Natural killer cell treated with Interleukin-12 subunit alpha and Interleukin-12 subunit beta and Interleukin-15 and Interleukin-18, amount 100 ng/mL, for 72 hours (primary cell): ENCODE measurements at regions not wholly inside any gene's neighbourhood (a gene's known extent, or its start where the extent isn't known, plus 50 kb on each side); places are given as distances from the start of the nearest gene placed in this dataset.

Experiments used
- ATAC-seq, 2 donors: fragments of 150-1000 bp; cut with Tn5 transposase in 1 of 2; sonication (Bioruptor Pico), chemical (Tn5 transposase) in 1 of 2; 2 replicates each; pipeline ENCODE4 v1.10.0; 2021
- DNase-seq: peaks from one replicate; pipeline ENCODE4 v3.0.0; 2022; ENCODE audit warnings: low spot score
- H3K27ac Mint-ChIP-seq, 2 donors: 1 replicate in 1 of 2; 2 replicates in 1 of 2; pipeline ENCODE4 v1.8.0; 2022; ENCODE audit warnings: mixed read lengths in 2 of 2, mild to moderate bottlenecking in 1 of 2, moderate library complexity in 1 of 2
- H3K27me3 Mint-ChIP-seq, 2 donors: 1 replicate in 1 of 2; 2 replicates in 1 of 2; pipeline ENCODE4 v1.8.0; 2022; ENCODE audit warnings: mixed read lengths in 2 of 2
- H3K36me3 Mint-ChIP-seq: one replicate; pipeline ENCODE4 v1.8.0; 2022; ENCODE audit warnings: mixed read lengths
- H3K4me1 Mint-ChIP-seq, 2 donors: 1 replicate in 1 of 2; 2 replicates in 1 of 2; pipeline ENCODE4 v1.8.0; 2022; ENCODE audit warnings: low read depth in 2 of 2, mixed read lengths in 2 of 2, mild to moderate bottlenecking in 1 of 2
- H3K4me3 Mint-ChIP-seq: one replicate; pipeline ENCODE4 v1.8.0; 2022; ENCODE audit warnings: mixed read lengths
- H3K9me3 Mint-ChIP-seq: 2 replicates; pipeline ENCODE4 v1.8.0; 2022; ENCODE audit warnings: mixed read lengths

DNA sequence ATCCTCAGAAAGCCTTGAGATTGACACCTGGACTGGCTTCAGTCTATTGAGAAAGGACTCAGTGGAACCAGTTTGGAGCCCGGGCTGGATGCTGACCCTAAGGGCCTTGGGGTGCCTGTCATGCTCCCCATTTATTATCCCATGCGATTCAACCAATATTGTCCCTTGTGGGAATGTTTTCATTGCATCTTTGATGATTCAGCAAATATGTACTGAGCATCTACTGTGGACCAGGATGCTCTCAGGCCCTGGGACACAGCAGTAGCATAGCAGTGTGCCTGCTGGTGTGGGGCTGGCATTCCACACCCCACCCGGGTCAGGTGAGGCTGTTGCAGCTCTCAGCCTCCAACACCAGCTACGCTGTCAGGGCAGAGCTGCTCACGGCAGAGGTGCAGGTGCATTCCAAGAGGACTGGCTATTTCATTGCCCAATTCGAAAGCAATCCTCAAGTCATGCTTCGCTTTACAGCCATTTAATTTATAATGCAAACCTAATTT lies 586.0 kb downstream of the TCERG1L start:
- Mint-ChIP-seq H3K9me3 (no peaks in the 10 kb centered on the region), H3K36me3 (no peaks in the 10 kb centered on the region), H3K4me3 (no peak overlapping the region), H3K4me1 (no peaks in the 10 kb centered on the region), H3K27me3 (peaks cover 0 to 10% of the 10 kb centered on the region in 2 donors), H3K27ac (no peak overlapping the region)
- ATAC-seq: no peak
- DNase-seq: no peak

DNA sequence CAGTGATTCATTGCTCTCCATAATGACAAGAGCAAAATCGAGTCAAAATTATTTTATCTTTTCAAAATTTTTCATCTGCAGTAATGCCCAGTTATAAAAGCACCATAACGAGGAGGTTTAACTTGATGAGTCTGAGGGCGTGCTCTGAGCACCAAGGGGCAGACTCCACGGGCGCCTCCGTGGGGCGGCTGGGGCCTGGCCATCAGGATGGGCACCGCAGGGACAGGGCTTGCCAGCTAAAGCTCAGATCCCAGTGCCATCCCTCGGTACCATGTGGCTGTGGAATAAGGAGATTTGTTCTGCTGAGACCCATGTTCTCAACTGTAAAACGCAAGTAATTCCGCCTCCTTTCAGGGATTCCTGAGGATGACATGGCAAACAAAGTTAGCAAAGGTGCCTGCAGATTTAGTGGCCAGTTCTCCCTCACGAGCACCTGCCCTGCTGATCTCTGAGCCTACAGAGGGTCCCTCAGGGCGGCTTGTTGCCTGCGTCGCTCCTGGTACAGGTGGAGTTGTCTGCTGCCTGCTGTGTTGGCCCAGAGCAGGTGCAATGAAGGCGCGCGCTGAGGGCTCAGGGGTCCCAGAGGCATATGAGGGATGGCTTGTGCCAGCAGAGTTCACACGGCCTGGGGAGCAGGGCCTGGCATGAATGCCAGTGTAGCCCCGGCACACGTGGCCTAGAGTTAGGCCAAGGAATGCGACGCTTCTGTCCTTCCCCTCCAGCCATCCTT lies 584.4 kb downstream of the TCERG1L start:
- DNase-seq (no peak), ATAC-seq (no peak)
- Mint-ChIP-seq H3K27me3 (peaks cover 0 to 12% of the 10 kb centered on the region in 2 donors), H3K36me3 (no peaks in the 10 kb centered on the region), H3K4me3 (no peak overlapping the region), H3K27ac (no peak overlapping the region), H3K9me3 (no peaks in the 10 kb centered on the region), H3K4me1 (no peaks in the 10 kb centered on the region)

DNA sequence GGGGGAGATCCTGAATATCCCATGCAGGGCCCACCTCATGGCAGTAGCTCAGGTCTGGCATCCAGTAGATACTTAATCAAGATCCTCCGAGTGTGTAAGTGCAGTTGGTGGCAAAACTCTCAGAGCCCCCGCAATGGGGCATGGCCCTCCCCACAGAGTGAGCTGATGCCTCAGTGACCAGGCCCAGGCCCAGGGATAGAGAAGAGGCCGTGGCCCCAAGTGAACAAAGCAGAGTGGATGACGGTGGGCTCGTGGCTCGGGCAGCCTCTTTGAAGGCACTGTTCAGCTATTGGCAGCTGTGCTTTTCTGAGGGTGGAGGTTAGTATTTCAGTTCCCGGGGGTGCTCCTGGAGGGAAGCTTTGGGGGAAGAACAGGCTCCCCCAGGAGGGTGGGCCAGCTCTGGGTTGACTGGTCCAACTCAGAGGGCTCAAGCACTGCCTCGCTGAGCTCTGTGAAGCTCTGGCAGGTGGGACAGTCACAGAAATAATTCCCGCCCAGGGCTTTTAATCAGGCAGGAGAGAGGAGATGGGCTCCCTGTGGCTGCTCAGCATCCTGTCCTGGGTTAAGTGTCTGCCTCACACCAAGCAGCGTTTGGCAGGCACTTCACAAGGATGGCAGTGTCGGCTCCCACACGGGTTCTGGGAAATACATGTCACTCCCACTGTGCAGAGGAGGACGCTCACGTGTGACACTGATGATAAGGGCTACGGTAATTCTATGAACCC lies 583.6 kb downstream of the TCERG1L start:
- Mint-ChIP-seq H3K9me3 (no peaks in the 10 kb centered on the region), H3K27me3 (peaks cover 0 to 12% of the 10 kb centered on the region in 2 donors), H3K4me1 (no peaks in the 10 kb centered on the region), H3K36me3 (no peaks in the 10 kb centered on the region), H3K27ac (no peak overlapping the region), H3K4me3 (no peak overlapping the region)
- no peak for ATAC-seq
- no peak for DNase-seq

DNA sequence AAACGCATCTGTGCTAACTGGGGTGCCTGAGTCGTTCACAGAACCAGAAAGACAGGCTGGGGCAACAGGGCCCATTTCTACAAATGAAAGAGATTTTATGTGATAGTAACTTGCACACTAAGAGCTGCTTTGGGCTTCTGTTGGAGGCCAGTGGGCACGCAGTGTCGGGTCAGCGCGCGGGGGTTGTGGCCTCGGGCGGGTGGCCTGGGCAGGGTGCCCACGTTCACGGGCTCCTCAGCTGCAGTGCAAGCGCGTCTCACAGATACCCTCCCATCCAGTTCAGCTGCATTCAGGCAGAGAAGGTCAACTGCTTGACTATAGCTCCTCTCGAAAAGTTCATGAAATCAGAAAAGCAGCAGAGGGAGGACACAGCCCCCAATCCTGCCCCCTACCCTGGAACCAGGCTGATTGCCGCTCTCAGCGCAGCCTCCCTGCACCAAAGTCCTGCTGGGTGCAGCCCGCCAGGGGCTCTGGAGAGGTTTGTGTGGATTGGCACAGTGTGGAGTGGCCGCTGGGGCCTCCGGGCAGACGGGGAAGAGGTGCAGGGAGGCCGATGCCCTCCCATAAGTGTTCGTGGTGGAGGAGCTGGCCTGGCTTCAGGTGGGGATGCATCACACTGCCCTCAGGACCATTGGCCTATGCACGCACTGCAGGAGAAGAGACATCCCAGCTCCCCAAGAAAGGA lies 582.8 kb downstream of the TCERG1L start:
- DNase-seq (no peak), ATAC-seq (peak in 1 of 2 donors; percentile 19)
- Mint-ChIP-seq H3K9me3 (no peaks in the 10 kb centered on the region), H3K36me3 (no peaks in the 10 kb centered on the region), H3K27ac (no peak overlapping the region), H3K27me3 (peaks cover 0 to 12% of the 10 kb centered on the region in 2 donors), H3K4me1 (no peaks in the 10 kb centered on the region), H3K4me3 (no peak overlapping the region)

DNA sequence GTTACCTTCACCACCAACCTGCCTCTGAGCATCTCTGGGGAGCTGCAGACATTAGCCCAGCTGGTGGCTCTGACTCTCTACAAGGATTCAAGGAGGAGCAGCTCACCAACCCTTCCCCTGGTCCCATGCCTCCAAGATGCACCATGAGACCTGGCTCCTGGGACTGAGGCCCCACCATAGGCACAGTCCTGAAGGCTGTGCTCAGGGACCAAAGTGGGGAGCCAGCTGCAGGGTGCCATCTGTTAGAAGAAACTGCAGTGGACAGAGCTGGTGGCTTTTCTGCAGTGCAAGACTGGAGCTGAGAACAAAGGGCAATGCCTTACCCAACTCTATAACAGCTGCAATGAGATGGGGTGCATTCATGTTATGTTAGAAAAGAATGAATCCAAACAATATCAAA lies 581.6 kb downstream of the TCERG1L start:
- Mint-ChIP-seq H3K36me3 (no peaks in the 10 kb centered on the region), H3K27me3 (peaks cover 7 to 8% of the 10 kb centered on the region in 2 donors), H3K4me1 (no peaks in the 10 kb centered on the region), H3K9me3 (no peaks in the 10 kb centered on the region), H3K27ac (no peak overlapping the region), H3K4me3 (no peak overlapping the region)
- DNase-seq (no peak), ATAC-seq (peak; percentile 5 to 10)

- H3K27ac Mint-ChIP-seq: no peak overlapping the region
- H3K36me3 Mint-ChIP-seq: no peaks in the 10 kb centered on the region
- ATAC-seq (no peak), DNase-seq (no peak)
- no peak overlapping the region for H3K4me3 Mint-ChIP-seq
- no peaks in the 10 kb centered on the region for H3K4me1 Mint-ChIP-seq
- peaks cover 4 to 8% of the 10 kb centered on the region in 2 donors for H3K27me3 Mint-ChIP-seq
- no peaks in the 10 kb centered on the region for H3K9me3 Mint-ChIP-seq
These were observed 574.3 kb downstream of the TCERG1L start for GRCh38 chr10:130737186-130737585.

DNA sequence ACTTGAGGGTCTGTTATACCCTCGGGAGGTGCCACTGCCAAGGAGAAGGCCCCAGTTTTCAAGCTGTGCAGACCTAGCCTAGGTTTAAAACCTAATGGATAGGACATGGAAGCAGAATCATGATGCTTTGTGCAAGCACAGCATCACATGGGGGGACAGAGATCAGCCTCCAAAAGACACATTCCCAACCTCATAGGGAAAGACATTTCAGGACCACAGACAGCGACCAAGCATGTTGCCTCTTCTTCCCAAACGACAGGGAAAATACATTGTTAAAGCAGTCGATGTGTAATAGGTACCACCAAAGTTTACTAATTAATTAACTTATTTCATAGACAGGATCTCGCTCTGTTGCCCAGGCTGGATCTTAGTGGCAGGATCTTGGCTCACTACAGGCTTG lies 573.9 kb downstream of the TCERG1L start:
- no peak overlapping the region for H3K27ac Mint-ChIP-seq
- H3K4me3 Mint-ChIP-seq: no peak overlapping the region
- H3K4me1 Mint-ChIP-seq: no peaks in the 10 kb centered on the region
- no peaks in the 10 kb centered on the region for H3K36me3 Mint-ChIP-seq
- H3K9me3 Mint-ChIP-seq: no peaks in the 10 kb centered on the region
- DNase-seq (no peak), ATAC-seq (no peak)
- peaks cover 4 to 8% of the 10 kb centered on the region in 2 donors for H3K27me3 Mint-ChIP-seq

- no peak overlapping the region for H3K4me3 Mint-ChIP-seq
- no peaks in the 10 kb centered on the region for H3K9me3 Mint-ChIP-seq
- DNase-seq: no peak
- no peaks in the 10 kb centered on the region for H3K36me3 Mint-ChIP-seq
- no peaks in the 10 kb centered on the region for H3K4me1 Mint-ChIP-seq
- no peak overlapping the region for H3K27ac Mint-ChIP-seq
- no peak for ATAC-seq
- H3K27me3 Mint-ChIP-seq: peaks cover 4 to 6% of the 10 kb centered on the region in 2 donors
These were observed 572.3 kb downstream of the TCERG1L start for GRCh38 chr10:130739016-130739756.

- peaks cover under 1 to 4% of the 10 kb centered on the region in 2 donors for H3K27me3 Mint-ChIP-seq
These were observed 571.8 kb downstream of the TCERG1L start for GRCh38 chr10:130739757-130740145.

GRCh38 chr10:130740166-130740565 lies 571.4 kb downstream of the TCERG1L start:
- no peak overlapping the region for H3K4me3 Mint-ChIP-seq
- H3K27ac Mint-ChIP-seq: no peak overlapping the region
- no peaks in the 10 kb centered on the region for H3K4me1 Mint-ChIP-seq
- no peak for ATAC-seq
- no peaks in the 10 kb centered on the region for H3K36me3 Mint-ChIP-seq
- no peak for DNase-seq
- no peaks in the 10 kb centered on the region for H3K9me3 Mint-ChIP-seq
- peaks cover 0 to 2% of the 10 kb centered on the region in 2 donors for H3K27me3 Mint-ChIP-seq

More at GRCh38 chr10:130739757-130740145, 571.8 kb downstream of the TCERG1L start:
- no peaks in the 10 kb centered on the region for H3K9me3 Mint-ChIP-seq
- no peak overlapping the region for H3K27ac Mint-ChIP-seq
- H3K4me1 Mint-ChIP-seq: no peaks in the 10 kb centered on the region
- no peak overlapping the region for H3K4me3 Mint-ChIP-seq
- DNase-seq (no peak), ATAC-seq (peak; percentile 22 to 26)
- H3K36me3 Mint-ChIP-seq: no peaks in the 10 kb centered on the region

DNA sequence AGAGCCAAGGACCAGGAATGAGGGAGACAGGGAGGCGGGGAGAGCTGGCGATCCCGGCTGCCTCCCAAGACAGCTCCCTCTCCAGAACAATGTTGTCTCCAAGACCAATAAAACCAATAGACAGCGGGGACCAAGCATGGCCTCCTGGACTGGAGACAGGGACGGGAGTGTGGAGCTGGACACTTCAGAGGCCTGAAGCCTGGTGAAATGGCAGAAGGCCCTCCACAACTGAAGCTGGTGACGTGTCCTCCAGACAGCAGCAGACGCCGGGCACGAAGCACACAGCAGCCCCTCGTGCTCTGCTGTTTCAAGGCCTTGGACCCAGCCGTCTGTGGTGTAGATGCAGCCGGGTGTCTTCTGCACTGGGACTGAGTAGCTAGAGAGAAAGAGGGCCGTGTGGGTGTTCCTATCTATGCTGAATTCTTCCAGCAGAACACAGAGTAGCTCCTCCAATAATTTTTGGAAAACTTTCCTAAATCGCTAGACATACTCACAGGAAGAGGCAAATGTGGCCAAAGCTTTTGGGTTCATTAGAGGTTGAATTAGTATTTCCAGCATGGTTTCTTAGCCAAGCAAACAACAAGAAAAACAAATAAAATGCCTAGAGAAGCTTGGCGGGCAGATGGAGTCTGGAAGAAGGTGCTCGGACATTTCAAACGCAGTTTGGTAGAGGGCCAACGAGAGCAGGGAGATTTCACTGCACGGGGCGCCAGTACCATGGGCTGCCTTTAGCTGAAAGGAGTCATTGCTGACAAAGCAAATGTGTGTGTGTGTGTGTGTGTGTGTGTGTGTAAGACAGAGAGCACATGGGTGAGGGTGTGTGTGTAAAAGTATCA lies 570.4 kb downstream of the TCERG1L start:
- H3K27ac Mint-ChIP-seq: no peak overlapping the region
- no peaks in the 10 kb centered on the region for H3K4me1 Mint-ChIP-seq
- H3K9me3 Mint-ChIP-seq: no peaks in the 10 kb centered on the region
- DNase-seq (no peak), ATAC-seq (no peak)
- no peaks in the 10 kb centered on the region for H3K36me3 Mint-ChIP-seq
- no peaks in the 10 kb centered on the region for H3K27me3 Mint-ChIP-seq
- no peak overlapping the region for H3K4me3 Mint-ChIP-seq

DNA sequence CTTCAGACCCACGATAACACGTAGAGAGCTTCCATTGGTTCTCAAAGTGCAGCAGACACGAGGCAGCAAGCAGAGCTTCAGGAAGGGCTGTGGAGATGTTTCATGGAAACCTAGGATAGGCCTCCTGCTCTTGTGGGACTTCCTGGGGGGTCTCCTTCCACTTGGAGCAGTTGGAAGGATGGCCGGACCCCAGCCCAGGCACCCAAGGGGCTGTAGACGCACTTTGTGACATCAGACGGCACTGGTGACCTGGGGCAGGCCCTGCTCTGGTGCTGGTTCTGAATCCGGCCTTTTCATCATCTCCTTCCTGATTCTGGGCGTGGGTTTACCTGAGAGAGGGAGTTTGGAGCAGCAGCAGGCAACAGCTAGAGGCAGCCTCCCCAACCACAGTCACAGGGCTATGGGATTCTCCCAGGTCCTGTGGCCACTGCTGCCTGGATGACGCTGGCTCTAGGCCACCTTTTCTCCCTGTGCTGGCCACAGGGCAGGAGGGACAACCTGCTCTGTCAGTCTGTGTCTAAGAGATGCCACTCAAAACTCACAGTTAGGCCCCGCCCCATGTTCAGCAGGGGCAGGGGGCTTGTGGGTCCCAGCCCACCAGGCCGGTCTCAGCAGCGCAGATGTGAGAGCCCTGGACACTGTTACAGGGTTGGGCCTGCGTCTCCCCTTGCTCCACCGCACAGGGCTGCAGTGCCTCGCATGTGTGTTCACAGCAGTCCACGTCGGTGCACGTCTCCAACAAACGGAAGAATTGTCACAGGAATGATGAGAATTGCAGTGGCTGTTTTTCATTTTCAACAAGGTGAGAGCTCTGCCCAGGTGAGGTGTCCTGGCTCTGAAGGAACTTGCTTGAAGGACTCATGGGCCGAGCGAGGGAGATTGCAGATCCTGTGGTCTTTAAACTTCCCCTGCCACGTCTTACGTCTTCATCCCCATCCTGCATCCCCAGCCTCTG lies 569.3 kb downstream of the TCERG1L start:
- no peak overlapping the region for H3K4me3 Mint-ChIP-seq

More for the DNA sequence above, 569.3 kb downstream of the TCERG1L start:
- Mint-ChIP-seq H3K27me3 (peaks cover 0 to 1% of the 10 kb centered on the region in 2 donors), H3K36me3 (no peaks in the 10 kb centered on the region), H3K27ac (no peak overlapping the region), H3K4me1 (no peaks in the 10 kb centered on the region), H3K9me3 (no peaks in the 10 kb centered on the region)
- ATAC-seq (no peak), DNase-seq (no peak)
